ENCODE measurements at regions not wholly inside any gene's neighbourhood (a gene's known extent, or its start where the extent isn't known, plus 50 kb on each side); places are given as distances from the start of the nearest gene placed in this dataset.

DNA sequence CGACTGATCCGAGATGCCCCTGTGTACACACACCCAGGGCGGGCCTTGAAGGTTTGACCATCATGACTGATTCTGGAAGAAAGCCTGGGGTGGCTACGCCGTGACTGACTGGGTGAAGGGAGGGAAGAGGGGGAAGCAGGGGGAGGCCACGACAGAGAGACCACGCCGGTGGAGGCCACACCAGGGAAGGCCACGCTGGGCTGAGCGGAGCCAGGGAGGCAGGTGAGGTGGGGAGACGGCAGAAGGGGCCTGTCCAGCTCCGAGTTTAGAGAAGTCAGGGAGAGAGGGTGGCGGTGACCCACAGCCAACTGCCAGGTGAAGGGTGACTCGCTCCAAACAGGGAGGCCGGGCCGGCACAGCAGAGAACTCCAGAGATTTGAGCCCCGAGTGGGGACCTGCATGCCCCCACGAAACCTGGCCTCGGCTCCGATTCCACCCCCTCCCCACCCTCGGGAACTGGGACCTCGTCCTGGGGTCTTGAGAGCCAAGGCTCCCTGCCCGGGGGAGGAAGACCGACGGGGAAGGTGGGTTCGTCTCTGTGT lies 102.6 kb downstream of the PTPRS start:
- no peak overlapping the region for H3K27ac ChIP-seq
- no peak for TF ChIP-seq CTCF (IDR thresholded peaks at IDR 0.05)
- no peaks in the 10 kb centered on the region for H3K4me1 ChIP-seq
- no peak overlapping the region for H3K4me3 ChIP-seq
- H3K27me3 ChIP-seq, result no peaks in the 10 kb centered on the region
- no peaks in the 10 kb centered on the region for H3K9me3 ChIP-seq
- DNase-seq, result no peak
- H3K36me3 ChIP-seq, result peaks cover 22 to 49% (median 39%) of the 10 kb centered on the region in 3 donors
- intact Hi-C loops (cut with DNase I; ENCODE audit: low total_unique reads), result no loop called here

GRCh38 chr19:5237190-5237780 lies 103.3 kb downstream of the PTPRS start:
- no peak for DNase-seq
- intact Hi-C loops (cut with DNase I; ENCODE audit: low total_unique reads), result no loop called here
- Histone ChIP-seq H3K27ac (no peak overlapping the region), H3K4me3 (no peak overlapping the region), H3K36me3 (peaks cover 22 to 43% (median 35%) of the 10 kb centered on the region in 3 donors), H3K27me3 (no peaks in the 10 kb centered on the region), H3K4me1 (no peaks in the 10 kb centered on the region), H3K9me3 (no peaks in the 10 kb centered on the region)
- TF ChIP-seq CTCF (IDR thresholded peaks at IDR 0.05), result no peak

DNA sequence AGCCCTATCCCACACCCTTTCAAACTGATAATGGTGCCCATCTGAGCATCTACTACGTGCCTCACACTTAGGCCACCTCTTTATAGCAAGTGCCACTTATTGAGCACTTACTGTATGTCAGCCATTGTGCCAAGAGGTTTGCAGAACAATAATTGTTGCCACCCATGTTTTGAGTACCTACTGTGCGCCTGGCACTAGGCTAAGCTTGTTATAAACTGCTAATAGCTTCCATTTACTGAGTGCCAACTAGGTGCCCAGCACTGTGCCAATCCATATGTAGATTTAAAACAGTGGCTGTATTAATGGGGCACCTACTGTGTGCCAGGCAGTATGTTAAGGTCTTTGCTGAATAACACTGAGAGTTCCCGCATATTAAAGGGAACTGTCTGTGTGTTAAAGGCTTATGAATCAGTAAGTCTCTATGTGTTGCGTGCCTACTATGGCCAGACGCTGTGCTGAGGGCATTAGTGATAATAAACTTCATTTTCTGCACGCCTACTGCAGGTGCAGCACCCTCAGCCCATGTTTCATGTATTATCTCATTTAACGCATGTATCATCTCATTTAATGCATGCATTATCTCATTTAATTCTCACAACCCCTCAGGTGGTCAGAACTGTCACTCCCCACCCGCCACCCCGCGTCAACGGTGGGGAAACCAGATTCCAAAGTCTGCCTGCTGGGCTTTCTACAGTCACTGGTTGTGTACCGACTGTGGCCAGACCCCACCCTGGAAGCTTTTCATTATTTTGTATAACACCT lies 105.0 kb downstream of the PTPRS start:
- Histone ChIP-seq H3K27ac (no peak overlapping the region), H3K4me1 (no peaks in the 10 kb centered on the region), H3K4me3 (no peak overlapping the region), H3K27me3 (no peaks in the 10 kb centered on the region), H3K36me3 (peaks cover 33 to 45% (median 35%) of the 10 kb centered on the region in 3 donors), H3K9me3 (no peaks in the 10 kb centered on the region)
- TF ChIP-seq CTCF (IDR thresholded peaks at IDR 0.05), result no peak
- DNase-seq, result no peak
- intact Hi-C loops (cut with DNase I; ENCODE audit: low total_unique reads), result no loop called here

DNA sequence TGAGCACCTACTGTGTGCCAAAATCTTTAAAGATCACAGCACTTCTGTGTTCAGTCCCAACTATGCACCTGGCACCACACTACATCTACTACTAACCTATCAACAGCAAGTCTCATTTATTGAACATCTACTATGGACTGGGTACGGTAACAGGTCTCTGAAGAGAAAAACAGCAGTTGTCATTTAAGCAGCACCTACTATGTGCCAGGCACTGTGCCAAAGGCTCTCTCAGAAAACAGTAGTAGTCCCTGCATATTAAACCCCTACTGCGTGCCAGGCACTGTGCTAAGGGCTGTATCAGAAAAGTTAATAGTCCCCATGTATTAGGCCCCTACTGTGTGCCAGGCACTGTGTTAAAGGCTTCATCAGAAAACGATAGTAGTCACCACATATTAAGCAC lies 106.2 kb downstream of the PTPRS start:
- DNase-seq, result no peak
- Histone ChIP-seq H3K27ac (no peak overlapping the region), H3K4me1 (no peaks in the 10 kb centered on the region), H3K27me3 (no peaks in the 10 kb centered on the region), H3K36me3 (peaks cover 35 to 43% (median 37%) of the 10 kb centered on the region in 3 donors), H3K4me3 (no peak overlapping the region), H3K9me3 (no peaks in the 10 kb centered on the region)
- intact Hi-C loops (cut with DNase I; ENCODE audit: low total_unique reads), result no loop called here
- no peak for TF ChIP-seq CTCF (IDR thresholded peaks at IDR 0.05)

DNA sequence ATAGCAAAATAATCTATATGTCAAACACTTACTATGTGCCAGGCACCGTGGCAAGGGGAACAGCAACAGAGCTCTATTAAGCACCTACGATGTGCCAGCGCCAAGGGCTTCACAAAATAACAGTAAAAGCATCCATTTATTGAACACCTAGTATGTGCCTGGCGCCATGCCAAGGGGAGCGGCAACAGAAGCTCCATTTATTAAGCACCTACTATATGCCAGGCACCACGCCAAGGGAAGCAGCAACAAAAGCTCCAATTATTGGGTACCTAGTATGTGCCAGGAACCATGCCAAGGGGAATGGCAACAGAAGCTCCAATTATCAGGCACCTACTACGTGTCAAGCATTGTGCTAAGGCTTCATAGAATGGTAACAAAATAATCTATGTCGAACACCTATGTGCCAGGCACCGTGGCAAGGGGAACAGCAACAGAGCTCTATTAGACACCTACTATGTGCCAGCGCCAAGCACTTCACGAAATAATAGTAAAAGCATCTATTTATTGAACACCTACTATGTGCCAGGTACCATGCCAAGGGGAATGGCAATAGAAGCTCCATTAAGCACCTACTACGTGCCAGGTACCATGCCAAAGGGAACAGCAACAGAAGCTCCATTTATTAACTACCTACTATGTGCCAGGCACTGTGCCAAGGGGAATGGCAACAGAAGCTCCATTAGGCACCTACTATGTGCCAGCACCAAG lies 107.7 kb downstream of the PTPRS start:
- Histone ChIP-seq H3K9me3 (no peaks in the 10 kb centered on the region), H3K27ac (no peak overlapping the region), H3K27me3 (no peaks in the 10 kb centered on the region), H3K4me3 (no peak overlapping the region), H3K4me1 (no peaks in the 10 kb centered on the region), H3K36me3 (peaks cover 25 to 40% (median 28%) of the 10 kb centered on the region in 3 donors)
- TF ChIP-seq CTCF (IDR thresholded peaks at IDR 0.05), result no peak
- intact Hi-C loops (cut with DNase I; ENCODE audit: low total_unique reads), result no loop called here
- no peak for DNase-seq
